Osteocyte (in vitro differentiated cells): ENCODE measurements at regions not wholly inside any gene's neighbourhood (a gene's known extent, or its start where the extent isn't known, plus 50 kb on each side); places are given as distances from the start of the nearest gene placed in this dataset.

Experiments
- DNase-seq: peaks from one replicate; pipeline ENCODE4 v3.0.0; 2021; ENCODE audit warnings: mixed read lengths; ENCODE audit not compliant: unreplicated experiment; ENCODE audit errors: extremely low spot score
- H3K27ac Mint-ChIP-seq: one replicate; pipeline ENCODE4 v1.8.0; 2021; ENCODE audit warnings: mild to moderate bottlenecking, mixed read lengths; ENCODE audit not compliant: unreplicated experiment
- H3K27me3 Mint-ChIP-seq: one replicate; pipeline ENCODE4 v1.8.0; 2021; ENCODE audit warnings: mixed read lengths; ENCODE audit not compliant: unreplicated experiment
- H3K36me3 Mint-ChIP-seq: one replicate; pipeline ENCODE4 v1.8.0; 2021; ENCODE audit warnings: mixed read lengths; ENCODE audit not compliant: unreplicated experiment
- H3K4me1 Mint-ChIP-seq: one replicate; pipeline ENCODE4 v1.8.0; 2021; ENCODE audit warnings: mixed read lengths; ENCODE audit not compliant: unreplicated experiment
- H3K4me3 Mint-ChIP-seq: one replicate; pipeline ENCODE4 v1.8.0; 2021; ENCODE audit warnings: mild to moderate bottlenecking, moderate library complexity, mixed read lengths; ENCODE audit not compliant: unreplicated experiment
- H3K9me3 Mint-ChIP-seq: one replicate; pipeline ENCODE4 v1.8.0; 2021; ENCODE audit warnings: mixed read lengths; ENCODE audit not compliant: unreplicated experiment
- TF ChIP-seq, protein P1 (sequence below): fragments of 200-600 bp; sonication (generic); IDR thresholded peaks from 2 replicates; pipeline ENCODE4 v1.5.0; 2021; ENCODE audit warnings: antibody characterized with exemption, mild to moderate bottlenecking, moderate library complexity

GRCh38 chr5:106876665-106877194 lies 794.0 kb downstream of the EFNA5 start:
- TF ChIP-seq, protein P1, sequence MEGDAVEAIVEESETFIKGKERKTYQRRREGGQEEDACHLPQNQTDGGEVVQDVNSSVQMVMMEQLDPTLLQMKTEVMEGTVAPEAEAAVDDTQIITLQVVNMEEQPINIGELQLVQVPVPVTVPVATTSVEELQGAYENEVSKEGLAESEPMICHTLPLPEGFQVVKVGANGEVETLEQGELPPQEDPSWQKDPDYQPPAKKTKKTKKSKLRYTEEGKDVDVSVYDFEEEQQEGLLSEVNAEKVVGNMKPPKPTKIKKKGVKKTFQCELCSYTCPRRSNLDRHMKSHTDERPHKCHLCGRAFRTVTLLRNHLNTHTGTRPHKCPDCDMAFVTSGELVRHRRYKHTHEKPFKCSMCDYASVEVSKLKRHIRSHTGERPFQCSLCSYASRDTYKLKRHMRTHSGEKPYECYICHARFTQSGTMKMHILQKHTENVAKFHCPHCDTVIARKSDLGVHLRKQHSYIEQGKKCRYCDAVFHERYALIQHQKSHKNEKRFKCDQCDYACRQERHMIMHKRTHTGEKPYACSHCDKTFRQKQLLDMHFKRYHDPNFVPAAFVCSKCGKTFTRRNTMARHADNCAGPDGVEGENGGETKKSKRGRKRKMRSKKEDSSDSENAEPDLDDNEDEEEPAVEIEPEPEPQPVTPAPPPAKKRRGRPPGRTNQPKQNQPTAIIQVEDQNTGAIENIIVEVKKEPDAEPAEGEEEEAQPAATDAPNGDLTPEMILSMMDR = no peak
- no peaks in the 10 kb centered on the region for H3K36me3 Mint-ChIP-seq
- no peaks in the 10 kb centered on the region for H3K27me3 Mint-ChIP-seq
- H3K4me1 Mint-ChIP-seq = peaks cover 7% of the 10 kb centered on the region
- no peak overlapping the region for H3K4me3 Mint-ChIP-seq
- H3K9me3 Mint-ChIP-seq = no peaks in the 10 kb centered on the region
- DNase-seq = no peak
- no peak overlapping the region for H3K27ac Mint-ChIP-seq

- Mint-ChIP-seq H3K4me3 (no peak overlapping the region), H3K4me1 (peaks cover 7% of the 10 kb centered on the region), H3K36me3 (no peaks in the 10 kb centered on the region), H3K27ac (no peak overlapping the region), H3K27me3 (no peaks in the 10 kb centered on the region), H3K9me3 (no peaks in the 10 kb centered on the region)
- TF ChIP-seq, protein P1 = no peak
- DNase-seq = no peak
Measured at GRCh38 chr5:106876298-106876622, 794.5 kb downstream of the EFNA5 start.

- Mint-ChIP-seq H3K9me3 (no peaks in the 10 kb centered on the region), H3K4me1 (peaks cover 7% of the 10 kb centered on the region), H3K27me3 (no peaks in the 10 kb centered on the region), H3K36me3 (no peaks in the 10 kb centered on the region), H3K4me3 (no peak overlapping the region), H3K27ac (no peak overlapping the region)
- TF ChIP-seq, protein P1 = peak; percentile 48
- DNase-seq = no peak
Measured at GRCh38 chr5:106875591-106876297, 795.0 kb downstream of the EFNA5 start.

DNA sequence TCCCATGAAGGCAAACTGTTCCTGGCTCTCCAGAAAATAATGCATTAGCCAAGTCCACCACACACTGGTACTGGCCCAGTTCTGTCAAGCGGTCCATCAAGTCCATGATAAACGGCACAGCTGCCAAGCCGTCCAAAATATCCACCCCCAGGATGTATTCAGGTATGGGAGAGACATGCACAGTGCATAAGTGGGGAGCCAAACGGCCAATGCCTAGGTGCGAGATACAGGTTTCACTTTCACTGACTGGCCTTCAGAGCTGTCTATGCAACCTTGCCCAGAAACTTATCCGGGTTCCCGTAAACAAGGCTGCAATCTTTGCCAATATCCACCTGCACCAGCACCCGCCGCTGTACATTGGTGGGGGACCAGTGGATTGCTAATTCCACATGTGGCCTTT lies 795.8 kb downstream of the EFNA5 start:
- H3K27ac Mint-ChIP-seq = no peak overlapping the region
- H3K27me3 Mint-ChIP-seq = no peaks in the 10 kb centered on the region
- H3K4me3 Mint-ChIP-seq = no peak overlapping the region
- no peaks in the 10 kb centered on the region for H3K9me3 Mint-ChIP-seq
- H3K4me1 Mint-ChIP-seq = peaks cover 7% of the 10 kb centered on the region
- no peaks in the 10 kb centered on the region for H3K36me3 Mint-ChIP-seq
- TF ChIP-seq, protein P1 = no peak
- no peak for DNase-seq

- Mint-ChIP-seq H3K36me3 (no peaks in the 10 kb centered on the region), H3K27ac (no peak overlapping the region), H3K4me3 (no peak overlapping the region)
Measured at GRCh38 chr5:106874531-106874930, 796.2 kb downstream of the EFNA5 start.

More at GRCh38 chr5:106874531-106874930, 796.2 kb downstream of the EFNA5 start:
- DNase-seq = no peak
- TF ChIP-seq, protein P1 = no peak
- H3K9me3 Mint-ChIP-seq = no peaks in the 10 kb centered on the region
- no peaks in the 10 kb centered on the region for H3K27me3 Mint-ChIP-seq
- H3K4me1 Mint-ChIP-seq = peaks cover 7% of the 10 kb centered on the region
